Ammon's horn (tissue), 1 donor: ENCODE measurements at regions not wholly inside any gene's neighbourhood (a gene's known extent, or its start where the extent isn't known, plus 50 kb on each side); places are given as distances from the start of the nearest gene placed in this dataset.

Experiments used
- DNase-seq: peaks from one replicate; pipeline ENCODE4 v3.0.0-alpha.2; 2016; ENCODE audit warnings: low spot score

DNA sequence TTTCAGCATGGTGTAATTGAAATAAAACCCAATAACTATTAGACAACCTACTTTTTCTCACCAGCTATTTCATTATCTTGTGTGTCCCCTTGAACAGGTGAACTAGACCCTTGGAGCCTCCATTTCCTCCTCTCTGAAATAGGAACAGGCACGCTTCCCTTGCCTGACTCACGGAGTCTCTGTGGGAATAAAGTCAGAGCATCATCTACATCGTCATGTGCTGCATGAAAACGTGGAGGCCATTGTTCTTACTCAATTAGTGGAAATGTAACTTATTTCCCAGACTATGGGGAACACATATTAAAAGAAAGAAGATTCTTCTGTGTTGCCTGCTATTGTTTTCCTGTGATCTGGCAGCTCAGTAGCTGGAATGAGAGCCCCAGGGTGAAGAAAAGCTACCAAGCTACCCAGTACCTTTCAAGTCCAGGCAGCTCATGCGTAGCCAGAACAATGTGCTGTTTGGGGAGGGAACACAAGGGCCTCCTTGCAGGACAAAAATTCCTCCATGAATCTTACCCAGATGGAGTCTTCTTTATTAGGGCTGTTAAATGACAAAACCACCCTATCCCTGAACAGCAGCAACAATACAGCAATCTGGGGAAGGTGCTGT lies 59.8 kb downstream of the SOX11 start:
- DNase-seq = no peak

- DNase-seq = no peak
Observed at GRCh38 chr2:5756272-5756671, 64.1 kb downstream of the SOX11 start.

- no peak for DNase-seq
Observed at GRCh38 chr2:5758346-5758745, 66.2 kb downstream of the SOX11 start.

- no peak for DNase-seq
Observed at GRCh38 chr2:5759949-5760348, 67.8 kb downstream of the SOX11 start.

- no peak for DNase-seq
Observed at GRCh38 chr2:5763531-5763930, 71.3 kb downstream of the SOX11 start.

DNA sequence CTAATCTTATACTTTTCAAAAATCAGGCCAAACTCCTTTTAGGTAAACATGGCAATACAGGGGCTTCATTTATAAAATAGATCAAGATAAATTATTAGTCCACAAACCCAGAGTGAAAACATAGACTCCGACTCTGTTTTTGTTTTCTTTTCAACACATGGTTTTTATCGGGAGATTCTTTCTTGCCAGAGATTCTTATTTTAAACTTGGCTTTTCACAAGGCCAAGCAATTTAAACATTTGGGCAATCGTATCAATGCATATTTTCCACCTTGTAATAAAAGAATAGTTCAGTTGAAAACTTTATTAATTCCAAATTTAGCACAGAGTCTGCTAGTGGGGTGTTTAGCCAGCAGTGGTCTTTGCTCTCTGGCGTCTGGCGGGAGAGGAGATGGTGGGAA lies 71.9 kb downstream of the SOX11 start:
- no peak for DNase-seq

GRCh38 chr2:5766056-5766455 lies 73.9 kb downstream of the SOX11 start:
- no peak for DNase-seq

DNA sequence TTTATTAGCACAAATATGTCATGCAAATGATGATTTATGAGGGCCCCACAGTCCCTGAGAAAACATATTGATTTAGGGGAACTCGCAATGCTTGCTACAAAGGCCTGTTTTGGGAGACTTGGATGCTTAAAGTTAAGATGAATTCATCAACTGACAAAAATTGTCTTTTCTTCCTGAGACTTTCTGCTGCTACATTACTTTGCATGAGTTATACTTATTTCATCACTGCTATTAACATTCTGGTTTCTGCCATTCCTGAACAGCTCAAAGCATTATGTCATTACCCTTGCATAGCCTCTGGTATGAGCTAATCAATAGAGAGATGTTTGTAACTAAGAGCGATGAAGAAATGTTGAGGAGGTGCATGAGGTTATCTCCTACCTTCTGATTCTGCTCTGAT lies 74.4 kb downstream of the SOX11 start:
- no peak for DNase-seq

DNA sequence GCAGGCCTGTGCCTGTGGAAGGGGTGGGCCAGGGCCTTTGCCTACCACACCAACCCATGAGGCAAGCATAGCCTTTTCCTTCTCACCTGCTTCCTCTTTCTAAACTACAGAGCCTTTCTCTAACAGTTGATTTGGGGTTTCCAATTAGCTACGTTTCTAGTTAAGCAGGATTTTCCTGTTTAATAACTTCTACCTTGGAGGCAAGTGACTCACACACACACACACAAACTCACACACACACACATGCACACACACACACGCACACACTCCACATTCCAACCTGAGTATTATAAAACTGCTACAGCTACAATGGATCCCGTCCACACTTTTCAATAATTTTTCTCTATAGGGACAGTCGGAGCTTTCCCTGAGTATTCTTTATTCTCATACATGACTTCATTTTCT lies 84.9 kb downstream of the SOX11 start:
- no peak for DNase-seq

DNA sequence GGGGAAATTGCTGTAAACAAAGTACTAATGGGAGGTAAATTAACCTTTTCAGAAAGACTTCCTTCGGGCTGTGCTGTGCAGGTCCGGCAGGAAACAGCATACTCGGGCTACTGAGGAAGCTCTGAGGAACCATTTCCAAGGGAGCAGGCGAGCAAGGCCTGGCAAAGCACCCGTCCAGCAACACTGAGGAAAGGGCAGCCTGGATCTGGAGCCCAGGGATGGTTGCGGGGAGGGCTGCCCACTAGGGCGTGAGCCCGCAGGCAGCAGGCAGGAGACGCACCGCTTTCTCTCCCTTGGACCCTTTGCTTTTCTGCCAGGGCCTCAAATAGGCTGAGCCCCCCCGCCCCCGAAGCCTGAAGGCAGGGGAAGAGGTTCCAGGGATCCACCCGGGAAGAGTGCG lies 89.5 kb downstream of the SOX11 start:
- DNase-seq = no peak

GRCh38 chr2:5782103-5782502 lies 89.9 kb downstream of the SOX11 start:
- no peak for DNase-seq

- DNase-seq = no peak
Observed at GRCh38 chr2:5788447-5788846, 96.3 kb downstream of the SOX11 start.

DNA sequence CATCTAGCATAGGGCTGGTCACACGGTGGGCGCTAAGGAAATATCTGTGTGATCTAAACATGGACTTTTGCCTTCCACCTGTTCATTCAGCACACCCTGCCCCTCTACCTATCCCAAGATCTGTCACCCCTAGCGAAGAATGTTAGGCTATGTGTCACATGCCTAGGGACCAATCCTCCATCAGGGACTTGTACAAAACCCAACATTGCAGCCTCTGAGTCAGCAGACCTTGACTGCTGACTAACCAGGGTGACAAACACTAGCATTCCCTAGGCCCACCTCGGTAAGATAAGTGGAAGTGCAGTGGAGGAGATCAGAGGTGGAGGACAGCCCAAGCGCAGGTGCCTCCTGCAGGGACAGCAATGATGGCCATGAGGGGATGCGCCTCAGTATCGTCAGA lies 99.2 kb downstream of the SOX11 start:
- DNase-seq = no peak

DNA sequence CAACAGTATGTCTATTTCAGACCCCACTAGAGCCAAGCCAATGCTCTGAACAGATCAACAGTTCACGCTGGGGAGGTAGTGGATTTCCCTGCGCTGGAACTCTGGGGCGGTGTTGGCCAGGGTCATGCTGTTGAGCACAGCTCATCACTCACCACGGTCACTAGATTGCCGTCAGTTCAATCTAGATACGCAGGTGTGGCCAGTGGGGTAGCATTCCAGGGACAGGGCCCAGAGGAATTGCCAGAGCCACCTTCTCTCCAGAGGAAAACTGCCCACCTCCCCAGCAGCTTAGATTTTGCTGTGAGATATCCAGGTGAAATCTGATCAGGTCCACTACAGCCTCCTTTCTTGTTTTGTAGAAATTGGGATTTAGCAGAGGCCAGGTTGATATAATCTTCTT lies 101.8 kb downstream of the SOX11 start:
- DNase-seq = no peak

- DNase-seq = no peak
Observed at GRCh38 chr2:5798084-5798483, 105.9 kb downstream of the SOX11 start.

DNA sequence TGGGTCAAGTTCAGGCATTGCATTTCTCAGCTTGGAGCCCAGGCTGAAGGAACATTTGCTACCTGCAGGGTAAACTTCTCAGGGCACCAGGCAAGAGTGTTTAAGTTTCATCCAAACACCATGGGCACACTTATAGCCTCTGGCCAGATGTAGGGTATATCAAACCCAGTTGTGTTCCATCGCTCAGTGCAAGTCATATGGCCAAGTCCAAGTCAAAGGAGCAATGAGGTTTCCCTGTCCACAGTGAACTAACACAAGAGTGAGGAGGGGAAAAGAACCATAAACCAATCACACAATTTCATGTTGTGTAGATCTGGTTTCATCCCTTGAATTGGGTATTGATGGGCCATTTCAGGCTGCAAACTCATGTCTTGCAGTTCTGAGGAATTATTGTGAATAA lies 107.2 kb downstream of the SOX11 start:
- no peak for DNase-seq

- no peak for DNase-seq
Observed at GRCh38 chr2:5803547-5803946, 111.4 kb downstream of the SOX11 start.

GRCh38 chr2:5818961-5819600 lies 126.9 kb downstream of the SOX11 start:
- no peak for DNase-seq

- no peak for DNase-seq
Observed at GRCh38 chr2:5824126-5824525, 131.9 kb downstream of the SOX11 start.

- no peak for DNase-seq
Observed at GRCh38 chr2:5825686-5826085, 133.5 kb downstream of the SOX11 start.

- no peak for DNase-seq
Observed at GRCh38 chr2:5826979-5827655, 134.9 kb downstream of the SOX11 start.

- no peak for DNase-seq
Observed at GRCh38 chr2:5834501-5834900, 142.3 kb downstream of the SOX11 start.

DNA sequence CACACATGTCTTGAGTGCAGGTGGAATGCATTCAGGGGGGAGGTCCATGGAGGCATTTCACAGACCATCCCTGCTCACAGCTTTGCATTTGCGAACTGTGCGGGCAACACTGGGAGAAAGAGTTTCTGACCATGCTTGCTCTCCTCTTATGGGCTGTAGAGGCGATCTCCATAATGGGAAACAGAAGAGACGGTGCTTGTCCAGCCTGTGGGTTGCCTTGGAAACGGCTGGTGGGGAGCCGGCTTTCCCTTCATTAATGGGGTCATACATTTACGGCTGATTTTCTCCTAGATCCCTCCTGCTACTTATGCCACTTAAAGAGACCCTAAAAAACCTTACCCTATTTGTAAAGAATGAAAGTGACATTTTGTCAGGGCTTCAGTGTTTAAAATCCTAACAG lies 147.4 kb downstream of the SOX11 start:
- DNase-seq = no peak

DNA sequence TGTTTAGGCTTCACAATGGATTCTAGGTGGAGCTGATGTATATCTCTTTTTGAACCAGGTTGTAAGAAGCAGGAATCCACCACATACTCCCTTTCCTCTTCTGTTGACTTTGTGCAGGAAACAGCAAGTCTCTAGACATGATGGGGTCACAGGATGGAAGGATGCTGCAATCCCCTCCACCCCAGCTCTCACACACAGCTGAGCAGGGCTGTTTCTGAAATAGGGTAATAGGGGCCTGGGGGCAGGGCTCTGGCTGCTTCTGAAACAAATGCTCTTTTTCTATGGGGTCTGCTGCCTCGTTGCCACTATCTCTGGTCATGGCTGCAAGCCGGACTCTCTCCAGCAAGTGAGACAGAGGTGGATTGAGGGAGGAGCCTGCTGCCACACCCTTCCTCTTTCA lies 148.9 kb downstream of the SOX11 start:
- no peak for DNase-seq
